Uterus (tissue), 2 donors: ENCODE measurements at regions not wholly inside any gene's neighbourhood (a gene's known extent, or its start where the extent isn't known, plus 50 kb on each side); places are given as distances from the start of the nearest gene placed in this dataset.

Experiments used
- POLR2A ChIP-seq, 2 donors: fragments of 450-650 bp; IDR thresholded peaks; one replicate each; pipeline ENCODE4 v1.6.1; 2016; ENCODE audit warnings: antibody characterized with exemption in 2 of 2, mild to moderate bottlenecking in 1 of 2, moderate library complexity in 1 of 2
- TF ChIP-seq, protein P1 (sequence below), 4 experiments: fragments of 200-600 bp in 2 of 4; fragments of 450-650 bp in 2 of 4; sonication (generic) in 2 of 4; IDR thresholded peaks; one replicate each; pipeline ENCODE4 v1.5.1; 2016 to 2019; ENCODE audit warnings: antibody characterized with exemption in 4 of 4, mild to moderate bottlenecking in 2 of 4, moderate library complexity in 1 of 4

DNA sequence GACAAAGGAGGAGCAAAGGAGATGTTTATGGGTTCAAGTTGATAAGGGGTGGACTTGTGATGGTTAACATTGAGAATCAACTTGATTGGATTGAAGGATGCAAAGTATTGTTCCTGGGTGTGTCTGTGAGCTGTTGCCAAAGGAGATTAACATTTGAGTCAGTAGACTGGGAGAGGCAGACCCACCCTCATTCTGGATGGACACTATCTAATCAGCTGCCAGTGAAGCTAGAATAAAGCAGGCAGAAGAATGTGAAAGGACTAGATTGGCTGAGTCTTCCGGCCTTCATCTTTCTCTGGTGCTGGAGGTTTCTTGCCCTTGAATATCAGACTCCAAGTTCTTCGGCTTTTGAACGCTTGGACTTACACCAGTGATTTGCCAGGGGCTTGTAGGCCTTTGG, 98.7 kb upstream of the DAB1 start:
- TF ChIP-seq, protein P1, sequence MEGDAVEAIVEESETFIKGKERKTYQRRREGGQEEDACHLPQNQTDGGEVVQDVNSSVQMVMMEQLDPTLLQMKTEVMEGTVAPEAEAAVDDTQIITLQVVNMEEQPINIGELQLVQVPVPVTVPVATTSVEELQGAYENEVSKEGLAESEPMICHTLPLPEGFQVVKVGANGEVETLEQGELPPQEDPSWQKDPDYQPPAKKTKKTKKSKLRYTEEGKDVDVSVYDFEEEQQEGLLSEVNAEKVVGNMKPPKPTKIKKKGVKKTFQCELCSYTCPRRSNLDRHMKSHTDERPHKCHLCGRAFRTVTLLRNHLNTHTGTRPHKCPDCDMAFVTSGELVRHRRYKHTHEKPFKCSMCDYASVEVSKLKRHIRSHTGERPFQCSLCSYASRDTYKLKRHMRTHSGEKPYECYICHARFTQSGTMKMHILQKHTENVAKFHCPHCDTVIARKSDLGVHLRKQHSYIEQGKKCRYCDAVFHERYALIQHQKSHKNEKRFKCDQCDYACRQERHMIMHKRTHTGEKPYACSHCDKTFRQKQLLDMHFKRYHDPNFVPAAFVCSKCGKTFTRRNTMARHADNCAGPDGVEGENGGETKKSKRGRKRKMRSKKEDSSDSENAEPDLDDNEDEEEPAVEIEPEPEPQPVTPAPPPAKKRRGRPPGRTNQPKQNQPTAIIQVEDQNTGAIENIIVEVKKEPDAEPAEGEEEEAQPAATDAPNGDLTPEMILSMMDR (IDR thresholded peaks at IDR 0.05): no peak
- TF ChIP-seq POLR2A (IDR thresholded peaks at IDR 0.05): no peak
